SU-DHL-6 (cell line): ENCODE measurements at regions not wholly inside any gene's neighbourhood (a gene's known extent, or its start where the extent isn't known, plus 50 kb on each side); places are given as distances from the start of the nearest gene placed in this dataset.
"Not testable (repeated sequence)": the region's sequence is repeated elsewhere in the genome, so short reads cannot be mapped to it uniquely, and the experiment has no call there.

ENCODE experiments used
- H2AFZ ChIP-seq: fragments of 200-600 bp; sonication (generic); 2 replicates; pipeline ENCODE4 v1.6.1; 2014; ENCODE audit warnings: low read depth, mild to moderate bottlenecking, moderate library complexity, mixed read lengths, antibody characterized with exemption, low read length; ENCODE audit not compliant: severe bottlenecking
- H3F3A ChIP-seq: fragments of 200-600 bp; shearing (Covaris generic); 2 replicates; pipeline ENCODE4 v1.6.0; 2016; ENCODE audit warnings: antibody characterized with exemption, mild to moderate bottlenecking; ENCODE audit not compliant: insufficient read depth
- H3K27ac ChIP-seq: fragments of 200-600 bp; sonication (generic); 2 replicates; pipeline ENCODE4 v1.5.1; 2016; ENCODE audit warnings: low read depth, mild to moderate bottlenecking, low read length, moderate library complexity, mixed read lengths
- H3K27me3 ChIP-seq: fragments of 200-600 bp; sonication (generic), shearing (Covaris generic); 2 replicates; pipeline ENCODE4 v1.6.0; 2014; ENCODE audit warnings: mild to moderate bottlenecking, low read length
- H3K36me3 ChIP-seq: fragments of 200-600 bp; sonication (generic); 2 replicates; pipeline ENCODE4 v1.6.1; 2014; ENCODE audit warnings: mild to moderate bottlenecking, low read length, mixed read lengths
- H3K4me2 ChIP-seq: fragments of 300-600, 200-600 bp; shearing (Covaris generic), sonication (generic); 2 replicates; pipeline ENCODE4 v1.6.0; 2014; ENCODE audit warnings: low read length, low read depth, mild to moderate bottlenecking; ENCODE audit not compliant: poor library complexity, severe bottlenecking
- H3K4me3 ChIP-seq: fragments of 200-600 bp; sonication (generic); 2 replicates; pipeline ENCODE4 v1.5.1; 2014; ENCODE audit warnings: antibody characterized with exemption, low read length, mild to moderate bottlenecking, mixed read lengths; ENCODE audit not compliant: insufficient read depth, poor library complexity, severe bottlenecking
- H3K79me2 ChIP-seq: fragments of 200-600 bp; sonication (generic); 2 replicates; pipeline ENCODE4 v1.6.1; 2014; ENCODE audit warnings: mild to moderate bottlenecking, low read length, moderate library complexity; ENCODE audit not compliant: insufficient read depth
- H3K9ac ChIP-seq: fragments of 200-600 bp; sonication (generic); 2 replicates; pipeline ENCODE4 v1.7.0; 2014; ENCODE audit warnings: mild to moderate bottlenecking, low read length
- H3K9me2 ChIP-seq: fragments of 200-600 bp; sonication (generic); replicated peaks from 2 replicates; pipeline ENCODE4 v1.6.1; 2014; ENCODE audit warnings: low read length; ENCODE audit not compliant: insufficient read depth
- H3K9me3 ChIP-seq: fragments of 200-600 bp; sonication (generic); 2 replicates; pipeline ENCODE4 v1.6.1; 2014; ENCODE audit warnings: low read length, mixed read lengths; ENCODE audit not compliant: insufficient read depth
- H4K20me1 ChIP-seq: fragments of 200-600 bp; sonication (generic); 2 replicates; pipeline ENCODE4 v1.6.1; 2014; ENCODE audit warnings: low read depth, mild to moderate bottlenecking, antibody characterized with exemption, low read length, moderate library complexity, mixed read lengths
- EZH2phosphoT487 ChIP-seq: fragments of 200-600 bp; sonication (generic), shearing (Covaris generic); conservative IDR thresholded peaks from 2 replicates; pipeline ENCODE4 v1.6.1; 2018; ENCODE audit warnings: mild to moderate bottlenecking, antibody characterized with exemption, low read length, moderate library complexity, mixed read lengths
- TF ChIP-seq, protein P1 (sequence below): fragments of 200-600 bp; sonication (generic); IDR thresholded peaks from one replicate; pipeline ENCODE4 v1.5.1; 2017; ENCODE audit warnings: antibody characterized with exemption, mild to moderate bottlenecking, low read length, moderate library complexity; ENCODE audit not compliant: insufficient read depth, poor library complexity, severe bottlenecking

DNA sequence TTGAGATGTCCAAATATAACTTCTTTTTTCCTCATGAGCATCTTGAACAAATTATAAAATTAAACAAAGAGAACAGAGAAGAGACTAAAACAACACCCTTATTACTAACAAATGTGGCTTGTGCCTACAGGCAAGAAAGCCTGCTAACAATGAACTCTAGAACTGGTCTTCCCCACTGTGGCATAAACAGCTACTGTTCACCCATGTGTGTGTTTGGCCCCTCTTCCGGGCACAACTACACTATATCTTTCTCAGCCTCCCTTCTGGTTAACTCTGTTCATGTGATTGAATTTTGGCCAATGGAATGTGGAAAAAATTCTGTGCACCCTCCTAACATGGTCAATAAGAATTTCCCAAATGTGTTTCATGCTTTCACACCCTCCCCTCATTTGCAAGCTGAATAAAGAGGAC is 117.0 kb downstream of the KBTBD2 start:
- Histone ChIP-seq H3F3A (no peaks in the 10 kb centered on the region), H3K27ac (no peak overlapping the region), H2AFZ (no peak overlapping the region), H3K4me2 (no peak overlapping the region), H3K4me3 (no peak overlapping the region), H3K9me3 (no peaks in the 10 kb centered on the region), H3K9ac (no peak overlapping the region), H4K20me1 (no peaks in the 10 kb centered on the region), H3K79me2 (no peaks in the 10 kb centered on the region), H3K36me3 (no peaks in the 10 kb centered on the region), H3K27me3 (no peaks in the 10 kb centered on the region), H3K9me2 (no peaks in the 10 kb centered on the region)
- TF ChIP-seq EZH2phosphoT487 = no peak
- TF ChIP-seq, protein P1, sequence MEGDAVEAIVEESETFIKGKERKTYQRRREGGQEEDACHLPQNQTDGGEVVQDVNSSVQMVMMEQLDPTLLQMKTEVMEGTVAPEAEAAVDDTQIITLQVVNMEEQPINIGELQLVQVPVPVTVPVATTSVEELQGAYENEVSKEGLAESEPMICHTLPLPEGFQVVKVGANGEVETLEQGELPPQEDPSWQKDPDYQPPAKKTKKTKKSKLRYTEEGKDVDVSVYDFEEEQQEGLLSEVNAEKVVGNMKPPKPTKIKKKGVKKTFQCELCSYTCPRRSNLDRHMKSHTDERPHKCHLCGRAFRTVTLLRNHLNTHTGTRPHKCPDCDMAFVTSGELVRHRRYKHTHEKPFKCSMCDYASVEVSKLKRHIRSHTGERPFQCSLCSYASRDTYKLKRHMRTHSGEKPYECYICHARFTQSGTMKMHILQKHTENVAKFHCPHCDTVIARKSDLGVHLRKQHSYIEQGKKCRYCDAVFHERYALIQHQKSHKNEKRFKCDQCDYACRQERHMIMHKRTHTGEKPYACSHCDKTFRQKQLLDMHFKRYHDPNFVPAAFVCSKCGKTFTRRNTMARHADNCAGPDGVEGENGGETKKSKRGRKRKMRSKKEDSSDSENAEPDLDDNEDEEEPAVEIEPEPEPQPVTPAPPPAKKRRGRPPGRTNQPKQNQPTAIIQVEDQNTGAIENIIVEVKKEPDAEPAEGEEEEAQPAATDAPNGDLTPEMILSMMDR = no peak

DNA sequence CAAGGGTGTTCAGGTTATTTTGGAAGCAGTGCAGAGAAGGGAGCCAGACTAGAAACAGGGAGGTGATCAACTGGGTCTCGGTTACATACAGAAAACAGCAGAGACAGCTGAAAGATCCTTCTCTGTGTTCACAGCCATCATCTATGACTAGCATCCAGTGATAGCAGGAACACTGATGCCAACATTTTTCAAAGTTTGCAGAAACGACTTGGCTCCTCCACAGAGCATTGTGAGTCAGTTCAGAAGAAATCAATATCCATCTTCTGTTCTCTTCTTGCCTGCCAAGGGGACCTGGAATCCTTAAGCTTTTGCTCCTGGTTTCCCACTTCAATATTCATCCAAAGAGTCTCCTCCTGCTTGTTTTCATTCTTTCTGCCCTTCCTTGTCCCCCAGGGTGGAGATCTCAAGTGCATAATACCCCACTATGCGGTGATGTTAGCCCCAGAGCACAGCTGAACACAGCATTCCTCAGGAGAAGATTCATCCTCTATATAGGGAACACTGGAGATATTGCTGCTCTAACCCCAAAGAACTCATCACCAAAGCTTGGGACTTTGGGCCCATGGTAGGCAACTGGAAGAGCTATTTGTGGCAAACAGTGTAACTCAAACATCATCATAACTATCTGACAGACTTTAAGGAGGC is 122.6 kb downstream of the KBTBD2 start:
- not testable (repeated sequence) for H3K4me2 ChIP-seq, H3K9me2 ChIP-seq, H2AFZ ChIP-seq, H3K4me3 ChIP-seq, H3K36me3 ChIP-seq, H4K20me1 ChIP-seq, H3K9ac ChIP-seq, H3K27ac ChIP-seq, H3K27me3 ChIP-seq, H3K9me3 ChIP-seq, H3K79me2 ChIP-seq, H3F3A ChIP-seq

DNA sequence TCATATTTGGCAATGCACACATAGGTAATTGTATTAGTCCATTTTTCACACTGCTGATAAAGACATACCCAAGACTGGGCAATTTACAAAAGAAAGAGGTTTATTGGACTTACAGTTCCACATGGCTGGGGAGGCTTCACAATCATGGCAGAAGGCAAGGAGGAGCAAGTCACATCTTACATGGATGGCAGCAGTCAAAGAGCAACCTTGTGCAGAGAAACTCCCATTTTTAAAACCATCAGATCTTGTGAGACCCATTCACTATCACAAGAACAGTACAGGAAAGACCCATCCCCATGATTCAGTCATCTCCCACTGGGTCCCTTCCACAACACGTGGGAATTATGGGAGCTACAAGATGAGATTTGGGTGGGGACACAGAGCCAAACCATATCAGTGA is 123.2 kb downstream of the KBTBD2 start:
- H3F3A ChIP-seq, H3K9me3 ChIP-seq, H3K36me3 ChIP-seq, H3K4me2 ChIP-seq, H3K27ac ChIP-seq, H3K27me3 ChIP-seq, H3K79me2 ChIP-seq, H4K20me1 ChIP-seq, H2AFZ ChIP-seq, H3K9me2 ChIP-seq, H3K4me3 ChIP-seq, H3K9ac ChIP-seq: not testable (repeated sequence)

DNA sequence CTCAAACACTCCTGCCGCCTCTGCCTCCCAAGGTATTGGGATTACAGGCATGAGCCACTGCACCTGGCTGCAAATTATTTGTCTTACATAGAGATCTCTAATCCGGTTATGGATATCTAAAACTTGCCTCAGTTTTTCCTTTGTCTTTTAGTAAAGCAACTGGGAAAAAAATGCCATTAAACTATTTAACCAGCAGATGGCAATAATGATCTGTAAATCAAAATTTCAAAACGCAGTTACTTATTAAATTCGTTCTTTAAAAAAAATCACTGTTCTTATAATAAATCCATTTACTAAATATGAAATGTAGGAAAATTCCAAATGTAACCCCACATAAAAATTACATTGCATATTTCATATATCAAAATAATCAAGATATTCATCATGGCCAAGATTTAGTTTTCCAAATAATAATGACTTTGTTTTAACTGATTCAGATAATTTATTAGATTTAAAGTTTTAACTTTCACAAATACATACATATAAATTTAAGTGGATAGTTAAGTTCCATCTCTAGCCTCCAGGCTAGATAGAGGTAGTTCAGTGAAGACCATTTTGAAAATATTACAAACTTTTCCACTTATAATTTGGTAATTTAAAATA is 125.8 kb downstream of the KBTBD2 start:
- TF ChIP-seq, protein P1 = peak; percentile 36
- H3K4me3 ChIP-seq, H3K79me2 ChIP-seq, H3K9ac ChIP-seq, H3K9me3 ChIP-seq, H3K27me3 ChIP-seq, H4K20me1 ChIP-seq, H3K36me3 ChIP-seq, H3F3A ChIP-seq, H3K27ac ChIP-seq, H3K9me2 ChIP-seq, H3K4me2 ChIP-seq, H2AFZ ChIP-seq: not testable (repeated sequence)
